ENCODE measurements at regions not wholly inside any gene's neighbourhood (a gene's known extent, or its start where the extent isn't known, plus 50 kb on each side); places are given as distances from the start of the nearest gene placed in this dataset.

- TF ChIP-seq, protein P1, sequence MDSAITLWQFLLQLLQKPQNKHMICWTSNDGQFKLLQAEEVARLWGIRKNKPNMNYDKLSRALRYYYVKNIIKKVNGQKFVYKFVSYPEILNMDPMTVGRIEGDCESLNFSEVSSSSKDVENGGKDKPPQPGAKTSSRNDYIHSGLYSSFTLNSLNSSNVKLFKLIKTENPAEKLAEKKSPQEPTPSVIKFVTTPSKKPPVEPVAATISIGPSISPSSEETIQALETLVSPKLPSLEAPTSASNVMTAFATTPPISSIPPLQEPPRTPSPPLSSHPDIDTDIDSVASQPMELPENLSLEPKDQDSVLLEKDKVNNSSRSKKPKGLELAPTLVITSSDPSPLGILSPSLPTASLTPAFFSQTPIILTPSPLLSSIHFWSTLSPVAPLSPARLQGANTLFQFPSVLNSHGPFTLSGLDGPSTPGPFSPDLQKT (CRISPR knock-in tag; IDR thresholded peaks at IDR 0.05; ENCODE audit: borderline replicate concordance), result no peak
- TF ChIP-seq ZMYM2 (CRISPR knock-in tag; IDR thresholded peaks at IDR 0.05) (no peak), HMG20A (CRISPR knock-in tag; IDR thresholded peaks at IDR 0.05; ENCODE audit: borderline replicate concordance) (no peak; the same call in 1 of the 2 replicates), NFYC (CRISPR knock-in tag; IDR thresholded peaks at IDR 0.05) (no peak), ZNF550 (CRISPR knock-in tag; IDR thresholded peaks at IDR 0.05; ENCODE audit: borderline replicate concordance) (no peak), ZNF761 (CRISPR knock-in tag; conservative IDR thresholded peaks at IDR 0.05) (no peak), ZNF10 (CRISPR knock-in tag; IDR thresholded peaks at IDR 0.05; ENCODE audit: borderline replicate concordance, low read depth) (no peak), ZNF383 (CRISPR knock-in tag; IDR thresholded peaks at IDR 0.05; ENCODE audit: borderline replicate concordance) (0 out of 2 replicates have a peak, but pooled peaks have one; percentile 36), ZNF546 (CRISPR knock-in tag; conservative IDR thresholded peaks at IDR 0.05) (no peak), ZNF749 (CRISPR knock-in tag; IDR thresholded peaks at IDR 0.05; ENCODE audit: borderline replicate concordance) (no peak), ZNF496 (CRISPR knock-in tag; IDR thresholded peaks at IDR 0.05; ENCODE audit: insufficient replicate concordance) (no peak), ZNF562 (CRISPR knock-in tag; IDR thresholded peaks at IDR 0.05; ENCODE audit: borderline replicate concordance) (no peak), ZBTB3 (CRISPR knock-in tag; IDR thresholded peaks at IDR 0.05; ENCODE audit: borderline replicate concordance, low read depth) (no peak), ZNF557 (CRISPR knock-in tag; IDR thresholded peaks at IDR 0.05) (no peak), U2AF2 (IDR thresholded peaks at IDR 0.05; ENCODE audit: low read depth, low read length) (no peak), SPEN (CRISPR knock-in tag; IDR thresholded peaks at IDR 0.05; ENCODE audit: low read depth) (no peak), GATAD2A (CRISPR knock-in tag; IDR thresholded peaks at IDR 0.05) (peak; percentile 79)
- TF ChIP-seq, protein P2, sequence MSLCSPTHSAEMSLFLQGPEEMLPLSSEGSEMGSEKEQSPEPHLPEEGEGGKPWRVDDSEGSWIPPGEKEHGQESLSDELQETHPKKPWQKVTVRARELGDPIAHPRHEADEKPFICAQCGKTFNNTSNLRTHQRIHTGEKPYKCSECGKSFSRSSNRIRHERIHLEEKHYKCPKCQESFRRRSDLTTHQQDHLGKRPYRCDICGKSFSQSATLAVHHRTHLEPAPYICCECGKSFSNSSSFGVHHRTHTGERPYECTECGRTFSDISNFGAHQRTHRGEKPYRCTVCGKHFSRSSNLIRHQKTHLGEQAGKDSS (CRISPR knock-in tag; IDR thresholded peaks at IDR 0.05; ENCODE audit: borderline replicate concordance, low read depth), result 0 out of 2 replicates have a peak, but pooled peaks have one; percentile 51
- TF ChIP-seq, protein P3, sequence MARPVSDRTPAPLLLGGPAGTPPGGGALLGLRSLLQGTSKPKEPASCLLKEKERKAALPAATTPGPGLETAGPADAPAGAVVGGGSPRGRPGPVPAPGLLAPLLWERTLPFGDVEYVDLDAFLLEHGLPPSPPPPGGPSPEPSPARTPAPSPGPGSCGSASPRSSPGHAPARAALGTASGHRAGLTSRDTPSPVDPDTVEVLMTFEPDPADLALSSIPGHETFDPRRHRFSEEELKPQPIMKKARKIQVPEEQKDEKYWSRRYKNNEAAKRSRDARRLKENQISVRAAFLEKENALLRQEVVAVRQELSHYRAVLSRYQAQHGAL (CRISPR knock-in tag; IDR thresholded peaks at IDR 0.05; ENCODE audit: not compliant biosample characterization), result no peak
- TF ChIP-seq, protein P4, sequence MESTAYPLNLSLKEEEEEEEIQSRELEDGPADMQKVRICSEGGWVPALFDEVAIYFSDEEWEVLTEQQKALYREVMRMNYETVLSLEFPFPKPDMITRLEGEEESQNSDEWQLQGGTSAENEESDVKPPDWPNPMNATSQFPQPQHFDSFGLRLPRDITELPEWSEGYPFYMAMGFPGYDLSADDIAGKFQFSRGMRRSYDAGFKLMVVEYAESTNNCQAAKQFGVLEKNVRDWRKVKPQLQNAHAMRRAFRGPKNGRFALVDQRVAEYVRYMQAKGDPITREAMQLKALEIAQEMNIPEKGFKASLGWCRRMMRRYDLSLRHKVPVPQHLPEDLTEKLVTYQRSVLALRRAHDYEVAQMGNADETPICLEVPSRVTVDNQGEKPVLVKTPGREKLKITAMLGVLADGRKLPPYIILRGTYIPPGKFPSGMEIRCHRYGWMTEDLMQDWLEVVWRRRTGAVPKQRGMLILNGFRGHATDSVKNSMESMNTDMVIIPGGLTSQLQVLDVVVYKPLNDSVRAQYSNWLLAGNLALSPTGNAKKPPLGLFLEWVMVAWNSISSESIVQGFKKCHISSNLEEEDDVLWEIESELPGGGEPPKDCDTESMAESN (CRISPR knock-in tag; conservative IDR thresholded peaks at IDR 0.05), result 0 out of 2 replicates have a peak, but pooled peaks have one; percentile 19
- TF ChIP-seq, protein P5, sequence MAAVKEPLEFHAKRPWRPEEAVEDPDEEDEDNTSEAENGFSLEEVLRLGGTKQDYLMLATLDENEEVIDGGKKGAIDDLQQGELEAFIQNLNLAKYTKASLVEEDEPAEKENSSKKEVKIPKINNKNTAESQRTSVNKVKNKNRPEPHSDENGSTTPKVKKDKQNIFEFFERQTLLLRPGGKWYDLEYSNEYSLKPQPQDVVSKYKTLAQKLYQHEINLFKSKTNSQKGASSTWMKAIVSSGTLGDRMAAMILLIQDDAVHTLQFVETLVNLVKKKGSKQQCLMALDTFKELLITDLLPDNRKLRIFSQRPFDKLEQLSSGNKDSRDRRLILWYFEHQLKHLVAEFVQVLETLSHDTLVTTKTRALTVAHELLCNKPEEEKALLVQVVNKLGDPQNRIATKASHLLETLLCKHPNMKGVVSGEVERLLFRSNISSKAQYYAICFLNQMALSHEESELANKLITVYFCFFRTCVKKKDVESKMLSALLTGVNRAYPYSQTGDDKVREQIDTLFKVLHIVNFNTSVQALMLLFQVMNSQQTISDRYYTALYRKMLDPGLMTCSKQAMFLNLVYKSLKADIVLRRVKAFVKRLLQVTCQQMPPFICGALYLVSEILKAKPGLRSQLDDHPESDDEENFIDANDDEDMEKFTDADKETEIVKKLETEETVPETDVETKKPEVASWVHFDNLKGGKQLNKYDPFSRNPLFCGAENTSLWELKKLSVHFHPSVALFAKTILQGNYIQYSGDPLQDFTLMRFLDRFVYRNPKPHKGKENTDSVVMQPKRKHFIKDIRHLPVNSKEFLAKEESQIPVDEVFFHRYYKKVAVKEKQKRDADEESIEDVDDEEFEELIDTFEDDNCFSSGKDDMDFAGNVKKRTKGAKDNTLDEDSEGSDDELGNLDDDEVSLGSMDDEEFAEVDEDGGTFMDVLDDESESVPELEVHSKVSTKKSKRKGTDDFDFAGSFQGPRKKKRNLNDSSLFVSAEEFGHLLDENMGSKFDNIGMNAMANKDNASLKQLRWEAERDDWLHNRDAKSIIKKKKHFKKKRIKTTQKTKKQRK (IDR thresholded peaks at IDR 0.05; ENCODE audit: low read length), result no peak
Measured at GRCh38 chr6:138590796-138591709, 91.8 kb upstream of the NHSL1 start (continued).
